ENCODE measurements at regions not wholly inside any gene's neighbourhood (a gene's known extent, or its start where the extent isn't known, plus 50 kb on each side); places are given as distances from the start of the nearest gene placed in this dataset.
"Not testable (repeated sequence)": the region's sequence is repeated elsewhere in the genome, so short reads cannot be mapped to it uniquely, and the experiment has no call there.

- DNase-seq (ENCODE audit: low spot score), result no peak
Observed at GRCh38 chr6:14518515-14519217, 401.1 kb downstream of the CD83 start.

- no peak for DNase-seq (ENCODE audit: low spot score)
Observed at GRCh38 chr6:14520029-14520428, 402.5 kb downstream of the CD83 start.

GRCh38 chr6:14520536-14520935, 403.0 kb downstream of the CD83 start:
- no peak for DNase-seq (ENCODE audit: low spot score)

GRCh38 chr6:14521141-14521540, 403.6 kb downstream of the CD83 start:
- no peak for DNase-seq (ENCODE audit: low spot score)

- DNase-seq (ENCODE audit: low spot score), result not testable (repeated sequence)
Observed at GRCh38 chr6:14521861-14522260, 404.3 kb downstream of the CD83 start.

- no peak for DNase-seq (ENCODE audit: low spot score)
Observed at GRCh38 chr6:14524319-14524718, 406.7 kb downstream of the CD83 start.

GRCh38 chr6:14530385-14530784, 412.8 kb downstream of the CD83 start:
- no peak for DNase-seq (ENCODE audit: low spot score)

GRCh38 chr6:14533446-14533845, 415.9 kb downstream of the CD83 start:
- no peak for DNase-seq (ENCODE audit: low spot score)

GRCh38 chr6:14537030-14537429, 419.5 kb downstream of the CD83 start:
- no peak for DNase-seq (ENCODE audit: low spot score)

GRCh38 chr6:14540276-14540675, 422.7 kb downstream of the CD83 start:
- no peak for DNase-seq (ENCODE audit: low spot score)

GRCh38 chr6:14540810-14541540, 423.4 kb downstream of the CD83 start:
- no peak for DNase-seq (ENCODE audit: low spot score)

GRCh38 chr6:14542670-14543366, 425.2 kb downstream of the CD83 start:
- no peak for DNase-seq (ENCODE audit: low spot score)

- DNase-seq (ENCODE audit: low spot score), result no peak
Observed at GRCh38 chr6:14543971-14544585, 426.5 kb downstream of the CD83 start.

GRCh38 chr6:14544666-14545065, 427.1 kb downstream of the CD83 start:
- DNase-seq (ENCODE audit: low spot score), result no peak

- DNase-seq (ENCODE audit: low spot score), result no peak
Observed at GRCh38 chr6:14545496-14545895, 427.9 kb downstream of the CD83 start.

GRCh38 chr6:14546036-14546435, 428.5 kb downstream of the CD83 start:
- DNase-seq (ENCODE audit: low spot score), result no peak

- DNase-seq (ENCODE audit: low spot score), result no peak
Observed at GRCh38 chr6:14547284-14547998, 429.9 kb downstream of the CD83 start.

GRCh38 chr6:14549304-14549770, 431.8 kb downstream of the CD83 start:
- DNase-seq (ENCODE audit: low spot score), result no peak

GRCh38 chr6:14549871-14550270, 432.3 kb downstream of the CD83 start:
- DNase-seq (ENCODE audit: low spot score), result no peak

- DNase-seq (ENCODE audit: low spot score), result no peak
Observed at GRCh38 chr6:14550410-14550809, 432.8 kb downstream of the CD83 start.

- DNase-seq (ENCODE audit: low spot score), result no peak
Observed at GRCh38 chr6:14550822-14551221, 433.2 kb downstream of the CD83 start.

GRCh38 chr6:14551601-14552000, 434.0 kb downstream of the CD83 start:
- not testable (repeated sequence) for DNase-seq (ENCODE audit: low spot score)

All from LoVo (cell line).